ENCODE measurements at regions not wholly inside any gene's neighbourhood (a gene's known extent, or its start where the extent isn't known, plus 50 kb on each side); places are given as distances from the start of the nearest gene placed in this dataset.

DNA sequence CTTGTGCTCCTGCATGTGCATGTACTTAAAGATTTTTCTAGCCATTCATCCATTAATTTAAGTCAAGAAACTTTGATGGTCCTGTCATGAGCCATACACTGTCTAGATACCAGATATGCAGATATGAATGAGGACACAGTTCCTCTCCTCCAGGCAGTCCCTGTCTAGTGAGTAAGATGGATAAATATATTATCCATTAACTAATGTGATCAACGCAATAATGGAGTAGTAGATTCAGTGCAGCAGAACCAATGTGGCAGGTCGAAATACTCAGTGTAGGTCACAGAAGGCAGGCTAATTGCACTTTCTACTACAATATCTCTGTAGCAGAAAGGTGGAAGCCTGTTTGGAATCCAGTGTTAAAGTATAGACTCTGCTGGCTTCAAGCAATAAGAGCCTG, 112.5 kb downstream of the PCDH7 start:
- no peak overlapping the region for H3K27ac Mint-ChIP-seq
- H3K9ac ChIP-seq (ENCODE audit: extremely low read depth, insufficient read length, low read length), result no peak overlapping the region
- H3K9me3 ChIP-seq (ENCODE audit: control insufficient read depth, low read depth, low read length), result no peaks in the 10 kb centered on the region
- no peaks in the 10 kb centered on the region; the same call in 1 of the 2 replicates for H3K4me1 ChIP-seq (ENCODE audit: insufficient read depth, low read length)
- H3K27me3 Mint-ChIP-seq (ENCODE audit: low read depth), result no peaks in the 10 kb centered on the region
- no peak overlapping the region for H3K4ac ChIP-seq (ENCODE audit: low read depth, low read length)
- no peak for DNase-seq
- H3K23ac ChIP-seq (ENCODE audit: insufficient read length, low read depth, low read length), result no peak overlapping the region
- H3T11ph ChIP-seq (ENCODE audit: low read length), result no peak overlapping the region
- no peaks in the 10 kb centered on the region for H3K9me3 Mint-ChIP-seq
- H2AK5ac ChIP-seq (ENCODE audit: insufficient read length, low read length), result no peak overlapping the region
- H3K79me1 ChIP-seq (ENCODE audit: insufficient read depth, low read depth, low read length, poor library complexity, severe bottlenecking), result no peaks in the 10 kb centered on the region
- no peak overlapping the region for H2BK5ac ChIP-seq (ENCODE audit: insufficient read length, low read length)
- no peak overlapping the region for H2AFZ ChIP-seq (ENCODE audit: low read length)
- no peaks in the 10 kb centered on the region for H3K79me2 ChIP-seq (ENCODE audit: insufficient read depth, low read length)
- H3K27ac ChIP-seq (ENCODE audit: insufficient read length, low read depth, low read length), result no peak overlapping the region
- TF ChIP-seq CTCF (conservative IDR thresholded peaks at IDR 0.05), result no peak
- no peak overlapping the region for H4K5ac ChIP-seq (ENCODE audit: insufficient read length, low read depth, low read length)
- H4K20me1 ChIP-seq (ENCODE audit: control insufficient read depth, insufficient read depth, insufficient read length), result no peaks in the 10 kb centered on the region
- no peak overlapping the region for H3K56ac ChIP-seq (ENCODE audit: insufficient read length, low read depth, low read length)
- WGBS (ENCODE audit: extremely low coverage, insufficient read length, low lambda C conversion rate), result no CpG with 5 or more reads among the region's 2 CpGs
- H4K8ac ChIP-seq (replicated peaks; ENCODE audit: insufficient read length, low read depth, low read length), result no peak overlapping the region
- no peak overlapping the region for H4K91ac ChIP-seq (ENCODE audit: insufficient read length, low read depth, low read length)
- peaks cover 27 to 38% of the 10 kb centered on the region in 2 experiments for H3K4me1 Mint-ChIP-seq
- H3K14ac ChIP-seq (ENCODE audit: insufficient read depth, low read length), result no peak overlapping the region
- H3K27me3 ChIP-seq (ENCODE audit: insufficient read depth, low read length), result no peaks in the 10 kb centered on the region
- H3K4me3 Mint-ChIP-seq, result no peak overlapping the region
- H3K36me3 Mint-ChIP-seq (ENCODE audit: insufficient read depth in 1 of 3, low read depth in 3 of 3), result no peaks in the 10 kb centered on the region
- H2BK120ac ChIP-seq (ENCODE audit: low read depth, low read length, poor library complexity, severe bottlenecking), result no peak overlapping the region
- H3K4me2 ChIP-seq (ENCODE audit: insufficient read depth, insufficient read length, low read length), result no peak overlapping the region
- no peak overlapping the region for H2BK20ac ChIP-seq (ENCODE audit: low read depth, low read length, poor library complexity, severe bottlenecking)
- no peak overlapping the region for H2BK12ac ChIP-seq (ENCODE audit: insufficient read length, low read depth, low read length)
- H3K18ac ChIP-seq (ENCODE audit: insufficient read length, low read depth, low read length), result no peak overlapping the region
- H2BK15ac ChIP-seq (ENCODE audit: low read depth, low read length), result no peak overlapping the region
- H3K23me2 ChIP-seq (ENCODE audit: insufficient read length, low read depth, low read length, poor library complexity, severe bottlenecking), result no peaks in the 10 kb centered on the region

All from H9 (cell line).